ENCODE measurements at regions not wholly inside any gene's neighbourhood (a gene's known extent, or its start where the extent isn't known, plus 50 kb on each side); places are given as distances from the start of the nearest gene placed in this dataset.
"Not testable (repeated sequence)": the region's sequence is repeated elsewhere in the genome, so short reads cannot be mapped to it uniquely, and the experiment has no call there.

GRCh38 chr17:19470530-19471261 is 59.7 kb downstream of the RNF112 start:
- peak overlapping the region; percentile 8 to 21 for H3K4me3 ChIP-seq (replicated peaks in 1 of 2; ENCODE audit: low read depth in 2 of 2, low read length in 2 of 2)
- TF ChIP-seq CTCF (IDR thresholded peaks at IDR 0.05; ENCODE audit: low read depth, low read length), result no peak
- peak; percentile 44 to 49 for DNase-seq (ENCODE audit: low read depth in 2 of 2)

- DNase-seq (ENCODE audit: low read depth in 2 of 2); H3K4me3 ChIP-seq (replicated peaks in 1 of 2; ENCODE audit: low read depth in 2 of 2, low read length in 2 of 2): not testable (repeated sequence)
Observed at GRCh38 chr17:19474405-19474804, 59.2 kb upstream of the SLC47A1 start.

- not testable (repeated sequence) for H3K4me3 ChIP-seq (replicated peaks in 1 of 2; ENCODE audit: low read depth in 2 of 2, low read length in 2 of 2); DNase-seq (ENCODE audit: low read depth in 2 of 2)
Observed at GRCh38 chr17:19475800-19476199, 57.9 kb upstream of the SLC47A1 start.

- H3K4me3 ChIP-seq (replicated peaks in 1 of 2; ENCODE audit: low read depth in 2 of 2, low read length in 2 of 2), result no peak overlapping the region
- DNase-seq (ENCODE audit: low read depth in 2 of 2), result peak; percentile 32 to 53
- no peak for TF ChIP-seq CTCF (IDR thresholded peaks at IDR 0.05; ENCODE audit: low read depth, low read length)
Observed at GRCh38 chr17:19482576-19482975, 51.1 kb upstream of the SLC47A1 start.
